ENCODE measurements at regions not wholly inside any gene's neighbourhood (a gene's known extent, or its start where the extent isn't known, plus 50 kb on each side); places are given as distances from the start of the nearest gene placed in this dataset.

DNA sequence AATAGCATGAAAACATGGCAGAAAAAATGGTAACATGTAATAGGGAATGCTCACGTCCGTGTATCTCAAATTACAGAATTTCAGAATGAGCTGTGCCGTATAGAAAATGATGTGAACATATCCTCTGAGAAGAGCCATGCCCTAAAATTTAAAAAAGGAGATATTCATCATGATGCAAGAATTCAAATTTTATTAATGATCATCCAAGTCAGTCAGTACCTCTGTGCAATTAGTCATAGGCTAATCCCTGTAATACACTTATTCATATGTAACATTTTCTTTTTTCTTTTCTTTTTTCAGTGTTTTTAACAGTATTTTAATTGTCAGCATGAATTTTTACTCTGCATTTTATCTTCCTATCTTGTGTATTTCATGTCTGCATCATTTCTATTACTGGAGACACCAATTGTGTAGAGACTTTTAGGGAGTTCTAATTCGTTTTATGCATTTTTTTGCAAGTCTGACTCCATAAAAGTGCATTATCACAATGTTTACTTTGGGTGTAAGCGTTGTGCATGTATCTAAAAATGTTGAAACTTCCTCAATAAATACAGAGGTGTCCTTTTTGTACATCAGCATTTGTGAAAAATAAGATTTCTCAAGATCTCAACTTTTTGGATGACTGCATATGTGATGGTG is 1103.7 kb upstream of the CELF2 start:
- TF ChIP-seq, protein P1, sequence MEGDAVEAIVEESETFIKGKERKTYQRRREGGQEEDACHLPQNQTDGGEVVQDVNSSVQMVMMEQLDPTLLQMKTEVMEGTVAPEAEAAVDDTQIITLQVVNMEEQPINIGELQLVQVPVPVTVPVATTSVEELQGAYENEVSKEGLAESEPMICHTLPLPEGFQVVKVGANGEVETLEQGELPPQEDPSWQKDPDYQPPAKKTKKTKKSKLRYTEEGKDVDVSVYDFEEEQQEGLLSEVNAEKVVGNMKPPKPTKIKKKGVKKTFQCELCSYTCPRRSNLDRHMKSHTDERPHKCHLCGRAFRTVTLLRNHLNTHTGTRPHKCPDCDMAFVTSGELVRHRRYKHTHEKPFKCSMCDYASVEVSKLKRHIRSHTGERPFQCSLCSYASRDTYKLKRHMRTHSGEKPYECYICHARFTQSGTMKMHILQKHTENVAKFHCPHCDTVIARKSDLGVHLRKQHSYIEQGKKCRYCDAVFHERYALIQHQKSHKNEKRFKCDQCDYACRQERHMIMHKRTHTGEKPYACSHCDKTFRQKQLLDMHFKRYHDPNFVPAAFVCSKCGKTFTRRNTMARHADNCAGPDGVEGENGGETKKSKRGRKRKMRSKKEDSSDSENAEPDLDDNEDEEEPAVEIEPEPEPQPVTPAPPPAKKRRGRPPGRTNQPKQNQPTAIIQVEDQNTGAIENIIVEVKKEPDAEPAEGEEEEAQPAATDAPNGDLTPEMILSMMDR (optimal IDR thresholded peaks at IDR 0.05 in 1 of 3, IDR thresholded peaks at IDR 0.05 in 1 of 3, conservative IDR thresholded peaks at IDR 0.05 in 1 of 3; ENCODE audit: extremely low read depth in 1 of 3, insufficient read depth in 2 of 3, low read length in 3 of 3), result no peak
- TF ChIP-seq EZH2 (IDR thresholded peaks at IDR 0.05; ENCODE audit: low read length), result no peak
